ENCODE measurements at regions not wholly inside any gene's neighbourhood (a gene's known extent, or its start where the extent isn't known, plus 50 kb on each side); places are given as distances from the start of the nearest gene placed in this dataset.

- Histone ChIP-seq H3K4me1 (ENCODE audit: insufficient read depth, low read length, severe bottlenecking) (no peaks in the 10 kb centered on the region), H3K9ac (ENCODE audit: low read length) (no peak overlapping the region), H2AFZ (ENCODE audit: low read length) (no peak overlapping the region), H3K4me3 (ENCODE audit: low read depth, low read length, poor library complexity, severe bottlenecking) (no peak overlapping the region), H3K27ac (ENCODE audit: low read depth, low read length, poor library complexity, severe bottlenecking) (no peak overlapping the region), H4K20me1 (ENCODE audit: insufficient read depth, low read length) (no peaks in the 10 kb centered on the region), H3F3A (ENCODE audit: insufficient read depth, low read length) (no peaks in the 10 kb centered on the region; the same call in 1 of the 2 replicates), H3K27me3 (ENCODE audit: insufficient read depth, low read length) (no peaks in the 10 kb centered on the region), H3K9me2 (ENCODE audit: low read depth, low read length) (no peaks in the 10 kb centered on the region), H3K36me3 (ENCODE audit: insufficient read depth, low read length) (no peaks in the 10 kb centered on the region), H3K4me2 (ENCODE audit: low read length) (no peak overlapping the region), H3K79me2 (ENCODE audit: insufficient read depth, low read length) (no peaks in the 10 kb centered on the region), H3K9me3 (ENCODE audit: low read length) (no peaks in the 10 kb centered on the region)
- TF ChIP-seq, protein P1, sequence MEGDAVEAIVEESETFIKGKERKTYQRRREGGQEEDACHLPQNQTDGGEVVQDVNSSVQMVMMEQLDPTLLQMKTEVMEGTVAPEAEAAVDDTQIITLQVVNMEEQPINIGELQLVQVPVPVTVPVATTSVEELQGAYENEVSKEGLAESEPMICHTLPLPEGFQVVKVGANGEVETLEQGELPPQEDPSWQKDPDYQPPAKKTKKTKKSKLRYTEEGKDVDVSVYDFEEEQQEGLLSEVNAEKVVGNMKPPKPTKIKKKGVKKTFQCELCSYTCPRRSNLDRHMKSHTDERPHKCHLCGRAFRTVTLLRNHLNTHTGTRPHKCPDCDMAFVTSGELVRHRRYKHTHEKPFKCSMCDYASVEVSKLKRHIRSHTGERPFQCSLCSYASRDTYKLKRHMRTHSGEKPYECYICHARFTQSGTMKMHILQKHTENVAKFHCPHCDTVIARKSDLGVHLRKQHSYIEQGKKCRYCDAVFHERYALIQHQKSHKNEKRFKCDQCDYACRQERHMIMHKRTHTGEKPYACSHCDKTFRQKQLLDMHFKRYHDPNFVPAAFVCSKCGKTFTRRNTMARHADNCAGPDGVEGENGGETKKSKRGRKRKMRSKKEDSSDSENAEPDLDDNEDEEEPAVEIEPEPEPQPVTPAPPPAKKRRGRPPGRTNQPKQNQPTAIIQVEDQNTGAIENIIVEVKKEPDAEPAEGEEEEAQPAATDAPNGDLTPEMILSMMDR (IDR thresholded peaks at IDR 0.05; ENCODE audit: low read length): no peak
- no peak for TF ChIP-seq EZH2 (IDR thresholded peaks at IDR 0.05; ENCODE audit: borderline replicate concordance, low read length)
Observed at GRCh38 chr15:95765161-95765560, 565.3 kb upstream of the NR2F2 start.

- H3K9ac ChIP-seq (ENCODE audit: low read length): no peak overlapping the region
- H3K36me3 ChIP-seq (ENCODE audit: insufficient read depth, low read length): no peaks in the 10 kb centered on the region
- TF ChIP-seq, protein P1 (IDR thresholded peaks at IDR 0.05; ENCODE audit: low read length): no peak
- no peak for TF ChIP-seq EZH2 (IDR thresholded peaks at IDR 0.05; ENCODE audit: borderline replicate concordance, low read length)
- no peaks in the 10 kb centered on the region for H3K9me2 ChIP-seq (ENCODE audit: low read depth, low read length)
- no peak overlapping the region for H3K27ac ChIP-seq (ENCODE audit: low read depth, low read length, poor library complexity, severe bottlenecking)
- no peaks in the 10 kb centered on the region for H3K79me2 ChIP-seq (ENCODE audit: insufficient read depth, low read length)
- H3K27me3 ChIP-seq (ENCODE audit: insufficient read depth, low read length): no peaks in the 10 kb centered on the region
- no peaks in the 10 kb centered on the region for H3K4me1 ChIP-seq (ENCODE audit: insufficient read depth, low read length, severe bottlenecking)
- H4K20me1 ChIP-seq (ENCODE audit: insufficient read depth, low read length): no peaks in the 10 kb centered on the region
- H3K9me3 ChIP-seq (ENCODE audit: low read length): no peaks in the 10 kb centered on the region
- no peak overlapping the region for H3K4me3 ChIP-seq (ENCODE audit: low read depth, low read length, poor library complexity, severe bottlenecking)
- no peaks in the 10 kb centered on the region for H3F3A ChIP-seq (ENCODE audit: insufficient read depth, low read length)
- no peak overlapping the region for H2AFZ ChIP-seq (ENCODE audit: low read length)
- H3K4me2 ChIP-seq (ENCODE audit: low read length): no peak overlapping the region
Observed at GRCh38 chr15:95770196-95770595, 560.3 kb upstream of the NR2F2 start.

GRCh38 chr15:95772982-95773381 is 557.5 kb upstream of the NR2F2 start:
- H3K9me3 ChIP-seq (ENCODE audit: low read length): no peaks in the 10 kb centered on the region
- H3F3A ChIP-seq (ENCODE audit: insufficient read depth, low read length): no peaks in the 10 kb centered on the region
- H3K4me2 ChIP-seq (ENCODE audit: low read length): no peak overlapping the region
- no peaks in the 10 kb centered on the region for H4K20me1 ChIP-seq (ENCODE audit: insufficient read depth, low read length)
- H3K9me2 ChIP-seq (ENCODE audit: low read depth, low read length): no peaks in the 10 kb centered on the region
- no peaks in the 10 kb centered on the region for H3K4me1 ChIP-seq (ENCODE audit: insufficient read depth, low read length, severe bottlenecking)
- H3K4me3 ChIP-seq (ENCODE audit: low read depth, low read length, poor library complexity, severe bottlenecking): no peak overlapping the region
- H3K27me3 ChIP-seq (ENCODE audit: insufficient read depth, low read length): no peaks in the 10 kb centered on the region
- no peak overlapping the region for H3K27ac ChIP-seq (ENCODE audit: low read depth, low read length, poor library complexity, severe bottlenecking)
- no peak overlapping the region for H2AFZ ChIP-seq (ENCODE audit: low read length)
- H3K79me2 ChIP-seq (ENCODE audit: insufficient read depth, low read length): no peaks in the 10 kb centered on the region
- TF ChIP-seq, protein P1 (IDR thresholded peaks at IDR 0.05; ENCODE audit: low read length): no peak
- TF ChIP-seq EZH2 (IDR thresholded peaks at IDR 0.05; ENCODE audit: borderline replicate concordance, low read length): no peak
- H3K36me3 ChIP-seq (ENCODE audit: insufficient read depth, low read length): no peaks in the 10 kb centered on the region
- no peak overlapping the region for H3K9ac ChIP-seq (ENCODE audit: low read length)
